GM12872 (cell line): ENCODE measurements at regions not wholly inside any gene's neighbourhood (a gene's known extent, or its start where the extent isn't known, plus 50 kb on each side); places are given as distances from the start of the nearest gene placed in this dataset.

ENCODE experiments used
- CTCF ChIP-seq: IDR thresholded peaks from 3 replicates; pipeline ENCODE4 v1.5.1; 2011; ENCODE audit warnings: low read depth, mild to moderate bottlenecking, low read length, moderate library complexity; ENCODE audit not compliant: insufficient read depth

GRCh38 chr1:168976267-168976666, 130.2 kb upstream of the ATP1B1 start:
- no peak for TF ChIP-seq CTCF

GRCh38 chr1:168977618-168978017, 128.9 kb upstream of the ATP1B1 start:
- no peak for TF ChIP-seq CTCF

- TF ChIP-seq CTCF, result no peak
Observed at GRCh38 chr1:168979276-168979675, 127.2 kb upstream of the ATP1B1 start.

GRCh38 chr1:168980180-168980579, 126.3 kb upstream of the ATP1B1 start:
- no peak for TF ChIP-seq CTCF

- no peak for TF ChIP-seq CTCF
Observed at GRCh38 chr1:168980656-168981055, 125.8 kb upstream of the ATP1B1 start.

- TF ChIP-seq CTCF, result no peak
Observed at GRCh38 chr1:168982778-168983177, 123.7 kb upstream of the ATP1B1 start.

GRCh38 chr1:168987330-168987729, 119.2 kb upstream of the ATP1B1 start:
- TF ChIP-seq CTCF, result no peak

- TF ChIP-seq CTCF, result no peak
Observed at GRCh38 chr1:168987923-168988322, 118.6 kb upstream of the ATP1B1 start.
